Endothelial cell (in vitro differentiated cells): ENCODE measurements at regions not wholly inside any gene's neighbourhood (a gene's known extent, or its start where the extent isn't known, plus 50 kb on each side); places are given as distances from the start of the nearest gene placed in this dataset.

ENCODE experiments used
- DNase-seq: peaks from one replicate; pipeline ENCODE4 v3.0.0; 2021; ENCODE audit warnings: low spot score
- H3K27ac Mint-ChIP-seq: one replicate; pipeline ENCODE4 v1.8.0; 2021; ENCODE audit warnings: mixed read lengths, inconsistent platforms; ENCODE audit not compliant: unreplicated experiment
- H3K27me3 Mint-ChIP-seq: one replicate; pipeline ENCODE4 v1.8.0; 2021; ENCODE audit warnings: mild to moderate bottlenecking, moderate library complexity, mixed read lengths, inconsistent platforms; ENCODE audit not compliant: unreplicated experiment
- H3K36me3 Mint-ChIP-seq: one replicate; pipeline ENCODE4 v1.8.0; 2021; ENCODE audit warnings: mild to moderate bottlenecking, low read depth, mixed read lengths, inconsistent platforms; ENCODE audit not compliant: unreplicated experiment
- H3K4me1 Mint-ChIP-seq: one replicate; pipeline ENCODE4 v1.8.0; 2021; ENCODE audit warnings: mild to moderate bottlenecking, mixed read lengths, inconsistent platforms; ENCODE audit not compliant: unreplicated experiment
- H3K4me3 Mint-ChIP-seq: one replicate; pipeline ENCODE4 v1.8.0; 2021; ENCODE audit warnings: mild to moderate bottlenecking, mixed read lengths, inconsistent platforms; ENCODE audit not compliant: unreplicated experiment
- H3K9me3 Mint-ChIP-seq: one replicate; pipeline ENCODE4 v1.8.0; 2021; ENCODE audit warnings: mixed read lengths, inconsistent platforms; ENCODE audit not compliant: unreplicated experiment
- TF ChIP-seq, protein P1 (sequence below): fragments of 200-600 bp; sonication (generic); IDR thresholded peaks from one replicate; pipeline ENCODE4 v1.5.0; 2021; ENCODE audit warnings: antibody characterized with exemption; ENCODE audit not compliant: unreplicated experiment

DNA sequence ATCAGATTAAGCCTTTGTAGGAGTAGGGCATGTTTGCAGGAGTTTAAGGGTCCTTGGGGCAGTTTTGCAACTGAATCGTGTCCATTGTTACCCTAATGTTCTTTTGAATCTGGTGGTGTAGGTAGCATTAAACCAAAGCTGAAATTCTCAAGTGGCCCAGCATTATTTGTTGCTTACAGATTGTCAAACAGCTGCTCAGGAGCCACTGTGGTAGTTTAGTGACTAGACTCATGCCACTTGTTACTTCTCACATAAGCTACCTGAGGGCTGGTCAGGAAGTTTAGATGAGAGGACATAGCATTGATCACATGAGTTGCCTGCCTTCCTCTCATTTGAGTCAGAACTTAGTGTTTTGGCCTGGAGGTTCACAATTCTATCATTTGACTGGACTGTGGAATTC lies 157.6 kb downstream of the HAUS1 start:
- TF ChIP-seq, protein P1, sequence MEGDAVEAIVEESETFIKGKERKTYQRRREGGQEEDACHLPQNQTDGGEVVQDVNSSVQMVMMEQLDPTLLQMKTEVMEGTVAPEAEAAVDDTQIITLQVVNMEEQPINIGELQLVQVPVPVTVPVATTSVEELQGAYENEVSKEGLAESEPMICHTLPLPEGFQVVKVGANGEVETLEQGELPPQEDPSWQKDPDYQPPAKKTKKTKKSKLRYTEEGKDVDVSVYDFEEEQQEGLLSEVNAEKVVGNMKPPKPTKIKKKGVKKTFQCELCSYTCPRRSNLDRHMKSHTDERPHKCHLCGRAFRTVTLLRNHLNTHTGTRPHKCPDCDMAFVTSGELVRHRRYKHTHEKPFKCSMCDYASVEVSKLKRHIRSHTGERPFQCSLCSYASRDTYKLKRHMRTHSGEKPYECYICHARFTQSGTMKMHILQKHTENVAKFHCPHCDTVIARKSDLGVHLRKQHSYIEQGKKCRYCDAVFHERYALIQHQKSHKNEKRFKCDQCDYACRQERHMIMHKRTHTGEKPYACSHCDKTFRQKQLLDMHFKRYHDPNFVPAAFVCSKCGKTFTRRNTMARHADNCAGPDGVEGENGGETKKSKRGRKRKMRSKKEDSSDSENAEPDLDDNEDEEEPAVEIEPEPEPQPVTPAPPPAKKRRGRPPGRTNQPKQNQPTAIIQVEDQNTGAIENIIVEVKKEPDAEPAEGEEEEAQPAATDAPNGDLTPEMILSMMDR: no peak
- peaks cover 44% of the 10 kb centered on the region for H3K4me1 Mint-ChIP-seq
- no peaks in the 10 kb centered on the region for H3K9me3 Mint-ChIP-seq
- no peak for DNase-seq
- H3K36me3 Mint-ChIP-seq: no peaks in the 10 kb centered on the region
- H3K4me3 Mint-ChIP-seq: no peak overlapping the region
- no peak overlapping the region for H3K27ac Mint-ChIP-seq
- peaks cover 3% of the 10 kb centered on the region for H3K27me3 Mint-ChIP-seq

DNA sequence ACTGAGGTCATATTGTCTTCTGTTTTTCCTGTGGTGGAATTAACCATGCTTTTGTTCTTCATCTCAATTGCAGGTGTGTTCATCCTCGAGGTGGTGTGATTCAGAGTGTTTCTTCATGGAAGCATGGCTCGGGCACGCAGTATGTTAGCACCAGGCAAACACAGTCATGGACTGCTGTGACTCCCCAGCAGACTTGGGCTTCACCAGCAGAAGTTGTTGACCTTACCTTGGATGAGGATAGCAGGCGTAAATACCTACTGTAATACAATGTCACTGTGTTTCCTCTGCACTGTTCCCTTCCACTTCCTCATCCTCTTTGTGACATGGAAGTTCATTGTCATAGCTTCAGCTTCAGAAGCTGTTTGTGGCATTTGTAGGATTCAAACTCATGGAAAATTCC lies 158.7 kb downstream of the HAUS1 start:
- H3K4me3 Mint-ChIP-seq: no peak overlapping the region
- DNase-seq: no peak
- H3K27ac Mint-ChIP-seq: peak overlapping the region; percentile 96
- H3K4me1 Mint-ChIP-seq: peaks cover 44% of the 10 kb centered on the region
- TF ChIP-seq, protein P1: no peak
- peaks cover 3% of the 10 kb centered on the region for H3K27me3 Mint-ChIP-seq
- H3K9me3 Mint-ChIP-seq: no peaks in the 10 kb centered on the region
- no peaks in the 10 kb centered on the region for H3K36me3 Mint-ChIP-seq

DNA sequence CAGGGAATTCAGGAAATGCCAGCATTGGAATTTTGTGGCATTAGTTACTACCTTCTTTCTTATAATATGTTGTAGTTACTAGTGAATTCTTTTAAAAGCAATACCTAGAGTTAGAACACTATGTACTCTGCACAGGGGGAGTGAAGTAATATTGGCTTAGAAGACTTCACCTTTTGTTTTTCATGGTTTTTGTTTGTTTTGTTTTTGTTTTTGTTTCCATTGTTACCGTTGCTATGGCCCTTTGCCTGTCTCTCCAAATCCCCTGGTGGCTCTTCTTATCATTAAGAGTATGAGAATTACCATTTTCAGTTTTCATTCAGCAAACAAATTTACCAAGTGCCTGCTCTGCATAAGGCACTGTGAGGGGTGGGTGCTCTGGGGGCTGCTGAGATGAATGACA lies 160.1 kb downstream of the HAUS1 start:
- DNase-seq: no peak
- TF ChIP-seq, protein P1: no peak
- Mint-ChIP-seq H3K27ac (peak overlapping the region; percentile 94), H3K27me3 (peaks cover 3% of the 10 kb centered on the region), H3K9me3 (no peaks in the 10 kb centered on the region), H3K4me3 (no peak overlapping the region), H3K4me1 (peaks cover 44% of the 10 kb centered on the region), H3K36me3 (no peaks in the 10 kb centered on the region)

DNA sequence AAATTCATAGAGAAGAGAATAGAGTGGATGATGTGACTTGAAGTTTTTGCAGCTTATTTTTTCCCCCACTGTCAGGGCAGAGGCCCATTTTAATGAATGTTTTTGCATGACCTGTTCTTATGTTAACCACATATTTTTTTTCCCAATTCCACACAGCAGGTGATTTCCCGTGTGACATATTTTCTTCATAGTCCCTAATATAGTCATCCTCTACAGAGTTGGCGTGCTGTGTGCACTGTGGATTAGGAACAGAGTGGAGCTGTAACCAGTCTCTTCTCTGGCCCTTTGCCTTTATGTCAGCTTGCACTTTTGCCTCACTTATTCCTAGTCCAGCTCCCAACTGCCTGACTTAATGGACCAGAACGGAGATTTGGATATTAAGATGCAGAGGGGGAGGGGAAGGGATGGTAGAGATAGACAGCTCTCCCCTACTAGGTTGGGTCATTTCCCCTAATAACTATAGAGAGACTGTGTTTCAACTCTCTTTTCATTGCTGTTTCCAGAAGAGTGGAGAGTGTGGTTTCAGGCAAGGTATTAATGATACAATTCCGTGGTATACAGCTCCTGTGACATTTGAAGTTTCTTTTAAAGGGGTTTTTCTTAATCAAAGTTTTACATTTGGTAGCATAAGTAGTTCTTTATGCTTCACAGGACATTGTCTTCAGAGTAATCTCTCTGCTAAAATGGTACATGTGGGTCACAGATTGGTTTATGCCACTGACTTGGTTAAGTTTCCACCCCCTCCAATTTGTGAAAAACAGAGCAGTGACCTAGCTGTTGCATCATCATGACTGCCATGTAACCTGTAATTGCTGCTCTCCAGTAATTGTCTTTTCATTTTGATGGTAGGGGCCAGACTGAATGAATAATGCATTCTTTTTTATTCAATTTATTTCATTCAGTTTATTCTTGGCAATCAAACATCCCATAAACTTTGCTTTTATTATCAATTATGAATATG lies 161.3 kb downstream of the HAUS1 start:
- peak overlapping the region; percentile 94 for H3K27ac Mint-ChIP-seq
- H3K27me3 Mint-ChIP-seq: peaks cover 3% of the 10 kb centered on the region
- no peaks in the 10 kb centered on the region for H3K36me3 Mint-ChIP-seq
- no peaks in the 10 kb centered on the region for H3K9me3 Mint-ChIP-seq
- peaks cover 42% of the 10 kb centered on the region for H3K4me1 Mint-ChIP-seq
- DNase-seq: no peak
- TF ChIP-seq, protein P1: no peak
- H3K4me3 Mint-ChIP-seq: no peak overlapping the region

DNA sequence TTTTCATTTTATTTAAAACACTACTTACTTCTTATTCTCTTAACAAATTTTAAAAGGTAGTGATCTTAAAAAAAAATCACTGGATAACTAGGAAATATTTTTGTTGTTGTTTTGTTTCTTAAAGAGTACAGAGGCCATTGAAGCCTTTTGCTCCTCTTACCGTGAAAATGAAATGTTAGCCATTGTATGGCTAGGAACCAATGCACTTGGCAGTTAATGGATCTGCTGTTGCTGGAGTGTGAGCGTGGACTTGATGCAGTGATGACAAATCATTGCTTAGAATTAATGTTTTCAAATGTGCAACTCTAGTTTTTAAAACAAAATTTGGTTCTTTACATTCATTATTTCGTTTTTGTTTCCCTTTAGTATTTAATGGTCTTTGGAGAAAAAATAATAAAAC lies 162.3 kb downstream of the HAUS1 start:
- TF ChIP-seq, protein P1: no peak
- Mint-ChIP-seq H3K27me3 (peaks cover 3% of the 10 kb centered on the region), H3K36me3 (no peaks in the 10 kb centered on the region), H3K4me3 (no peak overlapping the region), H3K9me3 (no peaks in the 10 kb centered on the region), H3K27ac (peak overlapping the region; percentile 49), H3K4me1 (peaks cover 38% of the 10 kb centered on the region)
- DNase-seq: no peak
